DOHH2 (cell line): ENCODE measurements at regions not wholly inside any gene's neighbourhood (a gene's known extent, or its start where the extent isn't known, plus 50 kb on each side); places are given as distances from the start of the nearest gene placed in this dataset.

Experiments
- EZH2phosphoT487 ChIP-seq: fragments of 200-600 bp; sonication (generic); IDR thresholded peaks from 2 replicates; pipeline ENCODE4 v1.6.1; 2017; ENCODE audit warnings: borderline replicate concordance, mild to moderate bottlenecking, antibody characterized with exemption, low read length, moderate library complexity, mixed read lengths
- TF ChIP-seq, protein P1 (sequence below): fragments of 200-600 bp; sonication (generic); IDR thresholded peaks from one replicate; pipeline ENCODE4 v1.5.1; 2014; ENCODE audit warnings: antibody characterized with exemption, mild to moderate bottlenecking, low read depth, low read length; ENCODE audit not compliant: poor library complexity, severe bottlenecking

DNA sequence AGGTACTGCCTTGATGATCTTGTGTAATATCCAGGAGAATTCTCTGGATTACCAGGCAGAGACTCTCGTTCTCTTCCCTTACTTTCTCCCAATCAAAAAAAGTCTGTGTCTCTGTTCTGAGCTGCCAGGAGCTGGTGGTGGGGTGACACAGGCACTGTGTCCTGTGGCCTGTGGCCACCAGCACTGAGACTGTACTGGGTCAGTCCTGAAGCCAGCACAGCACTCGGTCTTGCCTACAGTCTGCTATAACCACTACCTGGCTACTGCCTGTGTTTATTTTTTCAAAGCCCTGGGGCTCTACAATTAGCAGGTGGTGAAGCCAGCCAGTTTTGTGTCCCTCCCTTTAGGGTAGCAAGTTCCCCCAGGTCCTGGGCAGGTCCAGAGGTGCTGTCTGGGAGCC, 331.1 kb upstream of the MAGEB18 start:
- TF ChIP-seq, protein P1, sequence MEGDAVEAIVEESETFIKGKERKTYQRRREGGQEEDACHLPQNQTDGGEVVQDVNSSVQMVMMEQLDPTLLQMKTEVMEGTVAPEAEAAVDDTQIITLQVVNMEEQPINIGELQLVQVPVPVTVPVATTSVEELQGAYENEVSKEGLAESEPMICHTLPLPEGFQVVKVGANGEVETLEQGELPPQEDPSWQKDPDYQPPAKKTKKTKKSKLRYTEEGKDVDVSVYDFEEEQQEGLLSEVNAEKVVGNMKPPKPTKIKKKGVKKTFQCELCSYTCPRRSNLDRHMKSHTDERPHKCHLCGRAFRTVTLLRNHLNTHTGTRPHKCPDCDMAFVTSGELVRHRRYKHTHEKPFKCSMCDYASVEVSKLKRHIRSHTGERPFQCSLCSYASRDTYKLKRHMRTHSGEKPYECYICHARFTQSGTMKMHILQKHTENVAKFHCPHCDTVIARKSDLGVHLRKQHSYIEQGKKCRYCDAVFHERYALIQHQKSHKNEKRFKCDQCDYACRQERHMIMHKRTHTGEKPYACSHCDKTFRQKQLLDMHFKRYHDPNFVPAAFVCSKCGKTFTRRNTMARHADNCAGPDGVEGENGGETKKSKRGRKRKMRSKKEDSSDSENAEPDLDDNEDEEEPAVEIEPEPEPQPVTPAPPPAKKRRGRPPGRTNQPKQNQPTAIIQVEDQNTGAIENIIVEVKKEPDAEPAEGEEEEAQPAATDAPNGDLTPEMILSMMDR: no peak
- no peak for TF ChIP-seq EZH2phosphoT487
